ENCODE measurements at regions not wholly inside any gene's neighbourhood (a gene's known extent, or its start where the extent isn't known, plus 50 kb on each side); places are given as distances from the start of the nearest gene placed in this dataset.

DNA sequence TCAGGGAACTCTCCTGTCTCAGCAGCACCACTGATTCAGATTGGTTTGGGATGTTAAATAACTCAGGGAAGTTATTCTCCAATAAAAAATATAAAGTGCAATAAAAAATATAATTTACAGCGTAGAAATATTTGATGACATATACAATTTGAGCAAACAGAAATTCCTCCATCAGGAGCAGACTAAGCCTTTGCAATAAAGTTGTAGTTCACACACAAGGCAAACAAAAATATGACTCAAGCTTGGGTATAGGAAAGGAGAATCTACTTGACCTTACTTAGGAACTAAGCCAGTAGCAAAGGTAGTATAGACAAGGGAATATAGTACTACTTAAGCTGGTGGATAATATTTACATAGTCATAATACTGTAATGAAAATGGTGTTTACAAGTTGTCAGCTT is 264.1 kb downstream of the KIF21A start:
- Histone ChIP-seq H3K4me1 (no peaks in the 10 kb centered on the region), H3K9me3 (no peaks in the 10 kb centered on the region), H3K27me3 (no peaks in the 10 kb centered on the region), H3K4me3 (ENCODE audit: low read depth, low read length) (no peak overlapping the region), H3K36me3 (no peaks in the 10 kb centered on the region)
- no peak for DNase-seq
- TF ChIP-seq, protein P1, sequence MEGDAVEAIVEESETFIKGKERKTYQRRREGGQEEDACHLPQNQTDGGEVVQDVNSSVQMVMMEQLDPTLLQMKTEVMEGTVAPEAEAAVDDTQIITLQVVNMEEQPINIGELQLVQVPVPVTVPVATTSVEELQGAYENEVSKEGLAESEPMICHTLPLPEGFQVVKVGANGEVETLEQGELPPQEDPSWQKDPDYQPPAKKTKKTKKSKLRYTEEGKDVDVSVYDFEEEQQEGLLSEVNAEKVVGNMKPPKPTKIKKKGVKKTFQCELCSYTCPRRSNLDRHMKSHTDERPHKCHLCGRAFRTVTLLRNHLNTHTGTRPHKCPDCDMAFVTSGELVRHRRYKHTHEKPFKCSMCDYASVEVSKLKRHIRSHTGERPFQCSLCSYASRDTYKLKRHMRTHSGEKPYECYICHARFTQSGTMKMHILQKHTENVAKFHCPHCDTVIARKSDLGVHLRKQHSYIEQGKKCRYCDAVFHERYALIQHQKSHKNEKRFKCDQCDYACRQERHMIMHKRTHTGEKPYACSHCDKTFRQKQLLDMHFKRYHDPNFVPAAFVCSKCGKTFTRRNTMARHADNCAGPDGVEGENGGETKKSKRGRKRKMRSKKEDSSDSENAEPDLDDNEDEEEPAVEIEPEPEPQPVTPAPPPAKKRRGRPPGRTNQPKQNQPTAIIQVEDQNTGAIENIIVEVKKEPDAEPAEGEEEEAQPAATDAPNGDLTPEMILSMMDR (IDR thresholded peaks at IDR 0.05; ENCODE audit: low read depth, low read length), result no peak

DNA sequence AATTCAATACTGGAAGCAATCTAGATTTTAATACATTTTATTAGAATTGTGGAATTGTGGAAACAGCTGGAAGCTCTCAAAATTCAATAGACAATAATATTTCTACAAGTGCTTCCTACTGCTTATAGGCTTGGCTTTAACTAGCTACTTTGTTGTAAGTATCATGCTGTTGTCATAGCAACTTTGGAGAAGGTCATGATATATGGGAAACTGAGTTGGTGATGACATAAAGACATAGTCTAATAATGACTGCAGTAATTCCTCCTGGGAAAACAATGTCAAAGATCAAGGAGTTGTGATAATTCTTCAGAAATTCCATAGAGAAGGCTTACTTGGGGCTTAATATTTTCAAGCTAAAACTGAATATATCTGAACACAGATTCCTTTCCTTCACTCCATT is 266.6 kb downstream of the KIF21A start:
- no peaks in the 10 kb centered on the region for H3K36me3 ChIP-seq
- no peak overlapping the region for H3K4me3 ChIP-seq (ENCODE audit: low read depth, low read length)
- H3K9me3 ChIP-seq, result no peaks in the 10 kb centered on the region
- TF ChIP-seq, protein P1 (IDR thresholded peaks at IDR 0.05; ENCODE audit: low read depth, low read length), result no peak
- H3K27me3 ChIP-seq, result no peaks in the 10 kb centered on the region
- no peaks in the 10 kb centered on the region for H3K4me1 ChIP-seq
- no peak for DNase-seq

DNA sequence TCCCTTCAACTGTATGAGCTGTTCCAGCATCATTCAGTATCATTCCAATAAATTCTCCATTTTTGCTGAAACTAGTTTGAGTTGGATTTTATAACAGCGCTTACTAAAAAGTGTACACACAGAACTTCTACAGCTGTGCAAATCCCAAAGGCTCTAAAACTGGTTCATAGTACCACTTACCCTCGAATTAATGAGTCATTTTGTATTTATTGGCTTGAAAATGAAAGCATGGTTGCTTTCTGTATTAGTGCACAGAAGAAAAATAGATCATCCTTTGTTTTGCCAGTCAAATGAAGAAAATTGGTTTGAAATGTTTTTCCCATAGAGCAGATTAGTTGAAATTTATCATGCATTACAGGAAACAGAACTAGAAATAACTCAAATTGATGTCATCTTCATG is 268.3 kb upstream of the CPNE8 start:
- TF ChIP-seq, protein P1 (IDR thresholded peaks at IDR 0.05; ENCODE audit: low read depth, low read length), result no peak
- Histone ChIP-seq H3K4me1 (no peaks in the 10 kb centered on the region), H3K4me3 (ENCODE audit: low read depth, low read length) (no peak overlapping the region), H3K27me3 (no peaks in the 10 kb centered on the region), H3K36me3 (no peaks in the 10 kb centered on the region), H3K9me3 (no peaks in the 10 kb centered on the region)
- DNase-seq, result no peak

DNA sequence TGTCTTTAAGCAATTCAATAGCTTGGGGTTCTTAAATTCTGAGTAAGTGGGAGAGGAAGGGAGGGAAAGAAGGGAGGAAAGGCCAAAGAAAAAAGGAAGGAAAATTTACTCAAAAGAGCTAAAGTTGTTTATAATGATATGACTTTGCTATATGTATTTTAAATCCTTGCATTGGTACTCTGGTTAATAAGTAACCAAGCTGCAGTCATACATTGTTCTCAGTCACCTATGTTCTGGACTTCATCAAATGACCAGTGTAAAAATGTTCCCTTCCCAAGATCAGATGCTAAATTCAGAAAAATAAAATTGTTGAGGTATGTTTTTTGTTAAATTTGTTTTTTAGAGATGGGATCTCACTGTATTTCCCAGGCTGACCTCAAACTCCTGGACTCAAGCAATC is 259.9 kb upstream of the CPNE8 start:
- no peak for DNase-seq

DNA sequence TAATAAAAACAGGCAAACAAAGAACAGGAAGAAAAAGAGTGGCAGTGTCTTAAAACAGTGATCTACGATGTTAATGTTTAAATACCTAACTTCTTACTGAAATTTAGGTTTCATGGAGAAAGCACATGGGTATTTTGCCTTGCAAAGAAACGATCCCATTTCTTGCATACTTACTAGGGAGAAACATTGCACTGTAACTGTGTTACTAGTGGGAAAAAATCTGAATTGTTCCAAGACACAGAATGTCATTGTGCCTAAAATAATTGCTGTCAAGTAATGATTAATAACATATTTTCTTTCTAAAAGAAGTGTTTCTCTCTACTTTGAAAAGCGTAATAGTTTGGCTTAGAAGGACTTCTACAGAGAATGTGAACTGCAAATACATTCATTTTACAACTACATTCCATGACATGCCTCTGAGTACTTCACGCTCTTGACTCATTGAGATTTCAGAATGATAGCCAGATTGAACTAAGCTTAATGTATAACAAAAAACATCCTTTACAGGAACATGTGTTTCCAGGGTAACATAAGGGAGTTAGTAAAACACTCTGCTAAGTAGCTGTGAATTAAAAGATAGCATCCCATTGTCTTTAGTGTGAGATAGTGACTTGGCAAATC is 256.2 kb upstream of the CPNE8 start:
- Histone ChIP-seq H3K4me1 (no peaks in the 10 kb centered on the region), H3K9me3 (no peaks in the 10 kb centered on the region), H3K36me3 (no peaks in the 10 kb centered on the region), H3K27me3 (no peaks in the 10 kb centered on the region), H3K4me3 (ENCODE audit: low read depth, low read length) (no peak overlapping the region)
- TF ChIP-seq, protein P1 (IDR thresholded peaks at IDR 0.05; ENCODE audit: low read depth, low read length), result no peak
- DNase-seq, result no peak

More for the DNA sequence above, 259.9 kb upstream of the CPNE8 start:
- Histone ChIP-seq H3K4me1 (no peaks in the 10 kb centered on the region), H3K27me3 (no peaks in the 10 kb centered on the region), H3K36me3 (no peaks in the 10 kb centered on the region), H3K4me3 (ENCODE audit: low read depth, low read length) (no peak overlapping the region), H3K9me3 (no peaks in the 10 kb centered on the region)
- TF ChIP-seq, protein P1 (IDR thresholded peaks at IDR 0.05; ENCODE audit: low read depth, low read length), result no peak

DNA sequence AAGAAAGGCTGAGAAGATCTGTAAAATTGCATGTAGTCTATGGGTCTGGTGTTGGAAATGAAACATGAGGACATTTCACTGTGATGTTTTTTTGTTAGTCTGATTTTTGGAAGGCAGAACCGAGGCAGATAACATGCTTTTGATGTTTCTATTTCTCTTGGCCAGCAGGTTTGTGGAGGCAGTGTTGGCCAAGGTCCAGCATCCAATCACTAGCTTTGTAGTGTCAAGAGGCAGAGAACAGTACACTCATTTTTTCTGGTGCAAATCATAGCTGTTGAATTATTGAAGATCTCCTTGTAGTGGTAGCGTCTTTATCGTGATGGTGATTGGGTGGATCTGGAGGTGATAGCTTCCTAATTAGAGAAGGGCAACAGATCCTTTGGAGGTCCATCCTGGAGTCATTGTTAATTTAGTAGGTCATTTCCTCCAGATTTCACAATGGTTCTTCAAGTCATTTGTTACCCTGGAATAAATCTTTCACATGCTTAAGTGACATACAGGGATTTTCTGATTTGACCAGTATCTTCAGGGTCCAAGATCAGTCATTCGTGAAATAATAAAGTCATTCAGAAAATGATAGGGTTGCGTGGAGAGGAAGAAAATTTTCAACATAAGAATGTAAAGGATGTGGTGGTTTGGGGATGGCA is 252.4 kb upstream of the CPNE8 start:
- H3K4me3 ChIP-seq (ENCODE audit: low read depth, low read length), result no peak overlapping the region
- H3K9me3 ChIP-seq, result no peaks in the 10 kb centered on the region
- no peaks in the 10 kb centered on the region for H3K4me1 ChIP-seq
- no peaks in the 10 kb centered on the region for H3K27me3 ChIP-seq
- TF ChIP-seq, protein P1 (IDR thresholded peaks at IDR 0.05; ENCODE audit: low read depth, low read length), result no peak
- no peaks in the 10 kb centered on the region for H3K36me3 ChIP-seq
- no peak for DNase-seq
